MM.1S (cell line): ENCODE measurements at regions not wholly inside any gene's neighbourhood (a gene's known extent, or its start where the extent isn't known, plus 50 kb on each side); places are given as distances from the start of the nearest gene placed in this dataset.

Source experiments
- CTCF ChIP-seq: fragments of 300-600 bp; sonication (generic); IDR thresholded peaks from 2 replicates; pipeline ENCODE4 v1.5.1; 2016; ENCODE audit warnings: antibody characterized with exemption, low read length, mixed read lengths
- EZH2 ChIP-seq: fragments of 300-600 bp; sonication (generic); optimal IDR thresholded peaks from 2 replicates; pipeline ENCODE3; 2017; ENCODE audit warnings: low read depth, mild to moderate bottlenecking, antibody characterized with exemption, low read length, mixed read lengths

- no peak for TF ChIP-seq CTCF
- TF ChIP-seq EZH2: no peak
Measured at GRCh38 chr2:5040571-5040970, 651.6 kb upstream of the SOX11 start.
